CD14-positive monocyte (primary cell): ENCODE measurements at regions not wholly inside any gene's neighbourhood (a gene's known extent, or its start where the extent isn't known, plus 50 kb on each side); places are given as distances from the start of the nearest gene placed in this dataset.

ENCODE experiments used
- DNase-seq, 3 donors: peaks; one replicate each; pipeline ENCODE4 v3.0.0-alpha.2; 2011 to 2022
- H2AFZ ChIP-seq: 2 replicates; pipeline ENCODE4 v1.6.0; 2012; ENCODE audit warnings: mild to moderate bottlenecking, low read depth, low read length, inconsistent platforms; ENCODE audit not compliant: insufficient read depth, poor library complexity, severe bottlenecking
- H3K27ac ChIP-seq, 2 donors: 1 replicate in 1 of 2; 2 replicates in 1 of 2; pipeline ENCODE4 v1.5.1; 2012 to 2013; ENCODE audit warnings: low read length in 2 of 2, control low read depth in 1 of 2, inconsistent platforms in 1 of 2, low read depth in 1 of 2, mild to moderate bottlenecking in 1 of 2
- H3K27me3 ChIP-seq, 2 donors: one replicate each; pipeline versions ENCODE4 v1.6.0 to v1.6.1; 2011 to 2013; ENCODE audit warnings: low read length in 2 of 2; ENCODE audit not compliant: control insufficient read depth in 2 of 2, insufficient read depth in 2 of 2
- H3K36me3 ChIP-seq, 2 donors: replicated peaks in 1 of 2; 1 replicate in 1 of 2; 2 replicates in 1 of 2; pipeline versions ENCODE4 v1.5.1 to v1.6.1; 2012 to 2013; ENCODE audit warnings: low read length in 2 of 2, control low read depth in 1 of 2, inconsistent platforms in 1 of 2, mild to moderate bottlenecking in 1 of 2; ENCODE audit not compliant: insufficient read depth in 2 of 2, control insufficient read depth in 1 of 2
- H3K4me1 ChIP-seq, 2 donors: 1 replicate in 1 of 2; 2 replicates in 1 of 2; pipeline versions ENCODE4 v1.5.1 to v1.6.1; 2012 to 2013; ENCODE audit warnings: low read length in 2 of 2, control low read depth in 1 of 2, inconsistent platforms in 1 of 2, mild to moderate bottlenecking in 1 of 2, moderate library complexity in 1 of 2; ENCODE audit not compliant: insufficient read depth in 2 of 2, control insufficient read depth in 1 of 2
- H3K4me2 ChIP-seq: replicated peaks from 2 replicates; pipeline ENCODE3; 2012; ENCODE audit warnings: low read length, moderate library complexity, mild to moderate bottlenecking; ENCODE audit not compliant: poor library complexity, severe bottlenecking; ENCODE audit errors: extremely low read depth
- H3K4me3 ChIP-seq, 3 experiments: fragments of 200-600 bp in 1 of 3; sonication (generic) in 1 of 3; replicated peaks in 1 of 3; 1 replicate in 2 of 3; 2 replicates in 1 of 3; pipeline ENCODE4 v1.5.1; 2011 to 2013; ENCODE audit warnings: low read length in 3 of 3, mild to moderate bottlenecking in 3 of 3, control low read depth in 2 of 3, low read depth in 2 of 3, inconsistent platforms in 1 of 3, moderate library complexity in 1 of 3
- H3K79me2 ChIP-seq: 2 replicates; pipeline ENCODE4 v1.6.0; 2012; ENCODE audit warnings: mild to moderate bottlenecking, control low read depth, inconsistent platforms, low read length, moderate library complexity; ENCODE audit not compliant: insufficient read depth
- H3K9ac ChIP-seq: 2 replicates; pipeline ENCODE4 v1.6.0; 2017; ENCODE audit warnings: low read length, mild to moderate bottlenecking; ENCODE audit not compliant: insufficient read depth, poor library complexity, severe bottlenecking
- H3K9me3 ChIP-seq, 2 donors: replicated peaks in 1 of 2; 1 replicate in 1 of 2; 2 replicates in 1 of 2; pipeline versions ENCODE4 v1.5.1 to v1.6.1; 2012 to 2013; ENCODE audit warnings: low read length in 2 of 2, control low read depth in 1 of 2; ENCODE audit not compliant: control insufficient read depth in 1 of 2, insufficient read depth in 1 of 2
- H4K20me1 ChIP-seq: 2 replicates; pipeline ENCODE4 v1.6.0; 2012; ENCODE audit warnings: mild to moderate bottlenecking, low read length, control low read depth, moderate library complexity; ENCODE audit not compliant: insufficient read depth
- H3K27ac Mint-ChIP-seq, 7 donors: one replicate each; pipeline ENCODE4 v1.8.0; 2020; ENCODE audit warnings: mild to moderate bottlenecking in 7 of 7, mixed read lengths in 7 of 7, moderate library complexity in 6 of 7, inconsistent platforms in 2 of 7
- H3K27me3 Mint-ChIP-seq, 3 donors: one replicate each; pipeline ENCODE4 v1.8.0; 2021 to 2022; ENCODE audit warnings: low read depth in 3 of 3, mild to moderate bottlenecking in 3 of 3, mixed read lengths in 3 of 3, moderate library complexity in 3 of 3, inconsistent platforms in 1 of 3
- H3K36me3 Mint-ChIP-seq, 2 donors: one replicate each; pipeline ENCODE4 v1.8.0; 2020; ENCODE audit warnings: mixed read lengths in 2 of 2, inconsistent platforms in 1 of 2, mild to moderate bottlenecking in 1 of 2
- H3K4me1 Mint-ChIP-seq: one replicate; pipeline ENCODE4 v1.8.0; 2020; ENCODE audit warnings: mild to moderate bottlenecking, mixed read lengths
- H3K4me3 Mint-ChIP-seq, 2 donors: one replicate each; pipeline ENCODE4 v1.8.0; 2020; ENCODE audit warnings: mild to moderate bottlenecking in 2 of 2, mixed read lengths in 2 of 2, moderate library complexity in 1 of 2
- H3K9me3 Mint-ChIP-seq, 7 donors: one replicate each; pipeline ENCODE4 v1.8.0; 2020 to 2022; ENCODE audit warnings: mixed read lengths in 7 of 7, mild to moderate bottlenecking in 6 of 7, moderate library complexity in 6 of 7, inconsistent platforms in 2 of 7
- WGBS: methylation state at CpG from one replicate; pipeline ENCODE4 v1.1.5; 2013; ENCODE audit warnings: missing lambda C conversion rate; ENCODE audit not compliant: insufficient coverage; 5-methylcytosine and 5-hydroxymethylcytosine counted together
- intact Hi-C, 2 donors: fragments of 100-400 bp; cut with micrococcal nuclease; formaldehyde crosslinking; loops; one replicate each; pipeline versions ENCODE4 v1.15.0 to v1.15.1; 2023
- TF ChIP-seq, protein P1 (sequence below): fragments of 200-600 bp; IDR thresholded peaks from one replicate; pipeline ENCODE4 v1.8.0; 2022; ENCODE audit warnings: antibody characterized with exemption, mild to moderate bottlenecking

DNA sequence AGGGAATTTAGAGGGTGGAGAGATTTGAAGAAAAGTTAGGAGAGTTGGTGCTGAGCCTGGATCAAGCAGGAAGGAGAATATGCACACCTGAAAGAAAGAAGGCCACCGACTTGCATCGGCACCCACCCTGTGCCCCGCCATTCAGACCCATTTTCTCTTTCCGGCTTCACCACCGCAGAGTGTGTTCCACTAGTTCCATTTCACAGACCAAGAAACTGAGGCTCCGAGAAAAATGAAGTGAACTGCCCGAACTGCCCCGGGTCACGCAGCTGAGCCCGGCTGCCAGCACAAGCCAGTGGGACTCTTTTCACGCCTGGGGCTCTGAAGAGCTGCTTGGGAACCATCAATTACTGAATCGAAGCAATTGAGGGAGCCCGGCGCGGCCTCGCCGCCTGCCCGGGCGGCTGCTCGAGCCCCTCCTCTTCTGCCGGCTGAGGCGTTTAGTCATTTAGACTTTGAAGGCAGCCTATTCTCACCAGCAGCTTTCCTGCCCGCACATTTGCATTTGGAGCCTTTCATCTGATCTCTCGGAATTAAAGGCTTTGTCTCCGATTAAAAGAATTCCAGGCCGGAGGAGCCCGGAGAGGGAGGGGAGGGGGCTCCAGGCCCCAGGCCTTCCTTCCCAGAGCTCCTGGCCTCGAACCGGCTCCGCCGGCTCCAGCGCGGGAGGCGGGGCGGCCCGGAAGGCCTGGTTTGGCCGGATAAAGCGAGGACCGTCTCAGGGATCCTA is 140.2 kb upstream of the PJA1 start:
- Histone ChIP-seq H3K27ac (no peak overlapping the region), H4K20me1 (no peaks in the 10 kb centered on the region), H3K4me3 (no peak overlapping the region), H3K9ac (no peak overlapping the region), H2AFZ (no peak overlapping the region), H3K79me2 (no peaks in the 10 kb centered on the region), H3K27me3 (peaks cover 0 to 13% of the 10 kb centered on the region in 2 donors), H3K36me3 (no peaks in the 10 kb centered on the region), H3K4me2 (no peak overlapping the region), H3K4me1 (no peaks in the 10 kb centered on the region), H3K9me3 (no peaks in the 10 kb centered on the region)
- no peak overlapping the region for H3K4me3 Mint-ChIP-seq
- H3K27me3 Mint-ChIP-seq: peaks cover 17 to 27% (median 27%) of the 10 kb centered on the region in 3 donors
- 10% methylated on average over 7 of the region's 39 CpGs for WGBS
- intact Hi-C loops: no loop called here
- TF ChIP-seq, protein P1, sequence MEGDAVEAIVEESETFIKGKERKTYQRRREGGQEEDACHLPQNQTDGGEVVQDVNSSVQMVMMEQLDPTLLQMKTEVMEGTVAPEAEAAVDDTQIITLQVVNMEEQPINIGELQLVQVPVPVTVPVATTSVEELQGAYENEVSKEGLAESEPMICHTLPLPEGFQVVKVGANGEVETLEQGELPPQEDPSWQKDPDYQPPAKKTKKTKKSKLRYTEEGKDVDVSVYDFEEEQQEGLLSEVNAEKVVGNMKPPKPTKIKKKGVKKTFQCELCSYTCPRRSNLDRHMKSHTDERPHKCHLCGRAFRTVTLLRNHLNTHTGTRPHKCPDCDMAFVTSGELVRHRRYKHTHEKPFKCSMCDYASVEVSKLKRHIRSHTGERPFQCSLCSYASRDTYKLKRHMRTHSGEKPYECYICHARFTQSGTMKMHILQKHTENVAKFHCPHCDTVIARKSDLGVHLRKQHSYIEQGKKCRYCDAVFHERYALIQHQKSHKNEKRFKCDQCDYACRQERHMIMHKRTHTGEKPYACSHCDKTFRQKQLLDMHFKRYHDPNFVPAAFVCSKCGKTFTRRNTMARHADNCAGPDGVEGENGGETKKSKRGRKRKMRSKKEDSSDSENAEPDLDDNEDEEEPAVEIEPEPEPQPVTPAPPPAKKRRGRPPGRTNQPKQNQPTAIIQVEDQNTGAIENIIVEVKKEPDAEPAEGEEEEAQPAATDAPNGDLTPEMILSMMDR: no peak
- no peaks in the 10 kb centered on the region for H3K4me1 Mint-ChIP-seq
- no peak overlapping the region for H3K27ac Mint-ChIP-seq
- H3K9me3 Mint-ChIP-seq: no peaks in the 10 kb centered on the region
- no peaks in the 10 kb centered on the region for H3K36me3 Mint-ChIP-seq
- DNase-seq: no peak

GRCh38 chrX:69303231-69303630 is 138.0 kb upstream of the PJA1 start:
- no CpG with 5 or more reads among the region's 1 CpG for WGBS
- no peaks in the 10 kb centered on the region for H3K79me2 ChIP-seq
- H2AFZ ChIP-seq: no peak overlapping the region
- DNase-seq: no peak
- no peak overlapping the region for H3K4me3 Mint-ChIP-seq
- H3K9me3 Mint-ChIP-seq: no peaks in the 10 kb centered on the region
- H3K9me3 ChIP-seq: no peaks in the 10 kb centered on the region
- no peaks in the 10 kb centered on the region for H3K36me3 Mint-ChIP-seq
- no peaks in the 10 kb centered on the region for H3K4me1 Mint-ChIP-seq
- intact Hi-C loops: no loop called here
- no peak overlapping the region for H3K4me2 ChIP-seq
- no peaks in the 10 kb centered on the region for H4K20me1 ChIP-seq
- no peak overlapping the region for H3K27ac ChIP-seq
- H3K27ac Mint-ChIP-seq: no peak overlapping the region
- H3K9ac ChIP-seq: no peak overlapping the region
- TF ChIP-seq, protein P1: no peak
- no peaks in the 10 kb centered on the region for H3K36me3 ChIP-seq
- H3K4me3 ChIP-seq: no peak overlapping the region
- peaks cover 0 to 13% of the 10 kb centered on the region in 2 donors for H3K27me3 ChIP-seq
- peaks cover 19 to 27% (median 27%) of the 10 kb centered on the region in 3 donors for H3K27me3 Mint-ChIP-seq
- H3K4me1 ChIP-seq: no peaks in the 10 kb centered on the region
